ENCODE measurements at regions not wholly inside any gene's neighbourhood (a gene's known extent, or its start where the extent isn't known, plus 50 kb on each side); places are given as distances from the start of the nearest gene placed in this dataset.

DNA sequence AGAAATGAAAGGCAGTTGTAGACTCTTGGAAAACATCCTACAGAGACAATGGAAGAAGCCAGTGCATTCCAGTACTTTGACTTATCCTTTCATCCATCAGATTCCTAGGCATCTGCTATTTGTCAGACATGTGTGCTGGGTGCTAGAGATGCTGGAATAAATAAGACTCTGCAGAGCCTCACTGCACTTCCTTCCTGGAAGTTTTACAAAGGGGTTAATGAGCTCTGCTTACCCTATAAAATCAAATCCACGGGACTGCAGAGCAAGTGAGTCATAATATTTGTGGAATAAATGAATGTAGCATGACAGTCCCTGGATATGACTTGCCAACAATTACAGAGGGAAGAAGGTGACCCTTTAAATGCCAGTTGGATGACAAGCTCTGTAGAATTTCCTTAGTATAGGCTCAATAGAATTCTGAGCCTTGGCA is 52.7 kb upstream of the NPAS2 start:
- Histone ChIP-seq H3K4me1 (ENCODE audit: insufficient read depth) (peaks cover 11% of the 10 kb centered on the region), H2AFZ (no peak overlapping the region), H3K9me2 (replicated peaks; ENCODE audit: insufficient read depth) (no peaks in the 10 kb centered on the region), H3K9me3 (ENCODE audit: low read depth) (no peaks in the 10 kb centered on the region), H4K20me1 (ENCODE audit: insufficient read depth, poor library complexity, severe bottlenecking) (no peaks in the 10 kb centered on the region), H3K27me3 (no peaks in the 10 kb centered on the region), H3K4me2 (no peak overlapping the region), H3K36me3 (replicated peaks; ENCODE audit: insufficient read depth, low read depth) (no peaks in the 10 kb centered on the region), H3K4me3 (no peak overlapping the region), H3K79me2 (no peaks in the 10 kb centered on the region), H3K27ac (no peak overlapping the region)
- TF ChIP-seq, protein P1, sequence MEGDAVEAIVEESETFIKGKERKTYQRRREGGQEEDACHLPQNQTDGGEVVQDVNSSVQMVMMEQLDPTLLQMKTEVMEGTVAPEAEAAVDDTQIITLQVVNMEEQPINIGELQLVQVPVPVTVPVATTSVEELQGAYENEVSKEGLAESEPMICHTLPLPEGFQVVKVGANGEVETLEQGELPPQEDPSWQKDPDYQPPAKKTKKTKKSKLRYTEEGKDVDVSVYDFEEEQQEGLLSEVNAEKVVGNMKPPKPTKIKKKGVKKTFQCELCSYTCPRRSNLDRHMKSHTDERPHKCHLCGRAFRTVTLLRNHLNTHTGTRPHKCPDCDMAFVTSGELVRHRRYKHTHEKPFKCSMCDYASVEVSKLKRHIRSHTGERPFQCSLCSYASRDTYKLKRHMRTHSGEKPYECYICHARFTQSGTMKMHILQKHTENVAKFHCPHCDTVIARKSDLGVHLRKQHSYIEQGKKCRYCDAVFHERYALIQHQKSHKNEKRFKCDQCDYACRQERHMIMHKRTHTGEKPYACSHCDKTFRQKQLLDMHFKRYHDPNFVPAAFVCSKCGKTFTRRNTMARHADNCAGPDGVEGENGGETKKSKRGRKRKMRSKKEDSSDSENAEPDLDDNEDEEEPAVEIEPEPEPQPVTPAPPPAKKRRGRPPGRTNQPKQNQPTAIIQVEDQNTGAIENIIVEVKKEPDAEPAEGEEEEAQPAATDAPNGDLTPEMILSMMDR (IDR thresholded peaks at IDR 0.05; ENCODE audit: poor library complexity), result no peak
- TF ChIP-seq EZH2 (IDR thresholded peaks at IDR 0.05; ENCODE audit: borderline replicate concordance) (no peak), EZH2phosphoT487 (IDR thresholded peaks at IDR 0.05; ENCODE audit: low read depth, severe bottlenecking, unreplicated experiment) (no peak)
- DNase-seq (ENCODE audit: low spot score), result no peak
- 14% methylated on average over 1 of the region's 1 CpG for WGBS (ENCODE audit: low lambda C conversion rate, missing lambda C conversion rate)

DNA sequence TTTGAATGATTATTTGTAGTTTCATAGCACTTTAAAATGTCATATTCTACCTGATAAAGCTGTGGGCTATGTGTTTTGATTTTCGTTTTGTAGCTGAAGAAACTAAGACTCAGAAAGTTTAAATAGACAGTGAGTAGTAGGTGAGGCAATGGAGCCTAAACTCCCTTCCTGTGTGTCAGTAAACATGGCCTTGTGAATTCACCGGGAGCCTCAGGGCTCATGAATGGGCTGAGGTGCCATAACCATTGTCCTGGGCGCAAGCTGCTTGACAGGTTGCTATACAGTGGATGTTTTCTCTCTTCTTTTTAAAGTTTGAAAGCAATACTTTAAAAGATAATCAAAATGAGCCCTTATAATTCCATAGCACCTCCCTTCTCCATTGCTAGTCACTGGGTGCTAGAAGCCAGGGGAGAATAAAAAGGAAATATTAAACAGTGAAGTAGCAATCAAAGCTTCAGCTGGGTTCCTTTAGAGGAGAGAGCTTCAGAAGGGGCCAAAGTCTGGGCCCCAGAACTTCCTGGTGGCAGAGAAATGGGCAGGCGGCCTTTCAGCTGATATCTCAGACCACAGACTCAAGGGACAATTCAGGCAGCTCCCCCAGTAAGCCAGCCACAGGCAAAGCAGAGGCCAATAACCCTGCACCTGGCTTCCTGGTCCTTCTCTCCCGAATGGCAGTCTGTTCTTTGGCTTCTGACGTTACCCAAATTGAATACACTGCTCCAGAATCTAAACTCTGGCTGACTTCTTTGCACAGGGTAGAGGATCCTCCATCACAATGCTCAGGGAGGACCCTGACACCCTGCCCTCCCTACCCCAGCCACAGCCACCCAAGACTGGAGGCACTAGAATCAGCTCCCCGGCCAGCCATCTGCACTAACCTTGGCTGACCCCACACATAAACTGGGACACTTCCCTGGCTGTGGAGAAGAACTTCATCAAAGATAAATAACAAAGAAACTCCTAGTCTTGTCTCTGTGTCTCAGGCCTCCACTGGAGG is 51.8 kb upstream of the NPAS2 start:
- Histone ChIP-seq H4K20me1 (ENCODE audit: insufficient read depth, poor library complexity, severe bottlenecking) (no peaks in the 10 kb centered on the region), H3K36me3 (replicated peaks; ENCODE audit: insufficient read depth, low read depth) (no peaks in the 10 kb centered on the region), H3K79me2 (no peaks in the 10 kb centered on the region), H3K9me2 (replicated peaks; ENCODE audit: insufficient read depth) (no peaks in the 10 kb centered on the region), H3K4me3 (no peak overlapping the region), H3K27me3 (no peaks in the 10 kb centered on the region), H3K27ac (no peak overlapping the region), H3K9me3 (ENCODE audit: low read depth) (no peaks in the 10 kb centered on the region), H3K4me2 (no peak overlapping the region), H3K4me1 (ENCODE audit: insufficient read depth) (peaks cover 11% of the 10 kb centered on the region), H2AFZ (no peak overlapping the region)
- TF ChIP-seq EZH2 (IDR thresholded peaks at IDR 0.05; ENCODE audit: borderline replicate concordance), result no peak
- no peak for TF ChIP-seq EZH2phosphoT487 (IDR thresholded peaks at IDR 0.05; ENCODE audit: low read depth, severe bottlenecking, unreplicated experiment)
- TF ChIP-seq, protein P1 (IDR thresholded peaks at IDR 0.05; ENCODE audit: poor library complexity), result no peak
- no peak for DNase-seq (ENCODE audit: low spot score)
- WGBS (ENCODE audit: low lambda C conversion rate, missing lambda C conversion rate), result 85% methylated on average over 7 of the region's 7 CpGs
